Right lobe of liver (tissue), 6 donors: ENCODE measurements at regions not wholly inside any gene's neighbourhood (a gene's known extent, or its start where the extent isn't known, plus 50 kb on each side); places are given as distances from the start of the nearest gene placed in this dataset.

Source experiments
- ATAC-seq, 4 donors: fragments of 200-7000 bp; cut with Tn5 transposase; one replicate each; pipeline ENCODE4 v1.9.1; 2020; ENCODE audit warnings: mild to moderate bottlenecking in 4 of 4, moderate library complexity in 4 of 4
- DNase-seq, 3 donors: peaks; one replicate each; pipeline ENCODE4 v3.0.0-alpha.2; 2020
- H3K27ac ChIP-seq, 3 donors: fragments of 200-600 bp; one replicate each; pipeline ENCODE4 v1.8.0; 2022
- H3K27me3 ChIP-seq, 2 donors: fragments of 200-600 bp; one replicate each; pipeline ENCODE4 v1.8.0; 2022
- H3K36me3 ChIP-seq, 4 donors: fragments of 200-600 bp; sonication (generic) in 1 of 4; one replicate each; pipeline versions ENCODE4 v1.5.1 to v1.8.0; 2017 to 2022; ENCODE audit warnings: control low read depth in 1 of 4
- H3K4me1 ChIP-seq, 4 donors: fragments of 200-600 bp; sonication (generic) in 1 of 4; one replicate each; pipeline versions ENCODE4 v1.5.1 to v1.8.0; 2017 to 2022; ENCODE audit warnings: control low read depth in 1 of 4
- H3K4me3 ChIP-seq, 3 donors: fragments of 200-600 bp; one replicate each; pipeline ENCODE4 v1.8.0; 2022
- H3K9me3 ChIP-seq, 4 donors: fragments of 200-600 bp; sonication (generic) in 1 of 4; one replicate each; pipeline versions ENCODE4 v1.5.1 to v1.8.0; 2017 to 2022; ENCODE audit warnings: control low read depth in 1 of 4
- POLR2A ChIP-seq: fragments of 450-650 bp; IDR thresholded peaks from one replicate; pipeline ENCODE4 v1.6.1; 2017; ENCODE audit warnings: antibody characterized with exemption, mild to moderate bottlenecking
- WGBS: methylation state at CpG from one replicate; pipeline ENCODE4 v1.1.6; 2018; ENCODE audit warnings: low coverage, low lambda C conversion rate; ENCODE audit not compliant: insufficient coverage; ENCODE audit errors: missing lambda C conversion rate; 5-methylcytosine and 5-hydroxymethylcytosine counted together
- intact Hi-C, 2 donors: fragments of 100-400 bp; cut with DNase I; formaldehyde crosslinking; loops; one replicate each; pipeline versions ENCODE4 v1.11.2 to v1.14.1; 2022
- TF ChIP-seq, protein P1 (sequence below), 4 donors: fragments of 200-600 bp in 3 of 4; fragments of 450-650 bp in 1 of 4; IDR thresholded peaks; one replicate each; pipeline versions ENCODE4 v1.5.1 to v1.8.0; 2016 to 2022; ENCODE audit warnings: antibody characterized with exemption in 4 of 4, mild to moderate bottlenecking in 2 of 4
- donor health status: DM: no; HTN: yes; CAD: no.
- donor health status: DM: no; HTN: no; CAD: no.
- donor health status: DM: no; HTN: no; CAD: no.
- donor health status: DM: no; HTN: yes; CAD: no.
- donor health status: DM: no; HTN: yes; CAD: no.

DNA sequence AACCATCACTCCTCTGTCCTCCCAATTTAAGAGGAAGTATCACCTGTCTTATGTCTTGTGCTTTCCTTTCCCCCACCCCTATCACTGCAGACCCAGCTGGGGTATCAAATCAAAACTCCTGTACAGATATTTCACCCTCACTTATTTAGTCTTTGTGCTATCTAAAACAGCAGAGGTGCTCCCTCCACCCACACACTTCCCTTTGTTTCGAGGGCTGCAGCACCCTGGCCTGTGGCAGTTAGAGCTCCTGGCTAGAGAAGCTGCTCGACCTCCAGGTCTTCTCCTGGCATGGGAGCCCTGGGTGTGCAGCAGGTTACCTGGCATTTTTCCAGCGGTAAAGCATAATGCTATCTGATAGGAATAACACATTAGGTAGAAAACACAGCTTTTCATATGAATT, 181.4 kb upstream of the BCL6 start:
- TF ChIP-seq POLR2A: no peak
- TF ChIP-seq, protein P1, sequence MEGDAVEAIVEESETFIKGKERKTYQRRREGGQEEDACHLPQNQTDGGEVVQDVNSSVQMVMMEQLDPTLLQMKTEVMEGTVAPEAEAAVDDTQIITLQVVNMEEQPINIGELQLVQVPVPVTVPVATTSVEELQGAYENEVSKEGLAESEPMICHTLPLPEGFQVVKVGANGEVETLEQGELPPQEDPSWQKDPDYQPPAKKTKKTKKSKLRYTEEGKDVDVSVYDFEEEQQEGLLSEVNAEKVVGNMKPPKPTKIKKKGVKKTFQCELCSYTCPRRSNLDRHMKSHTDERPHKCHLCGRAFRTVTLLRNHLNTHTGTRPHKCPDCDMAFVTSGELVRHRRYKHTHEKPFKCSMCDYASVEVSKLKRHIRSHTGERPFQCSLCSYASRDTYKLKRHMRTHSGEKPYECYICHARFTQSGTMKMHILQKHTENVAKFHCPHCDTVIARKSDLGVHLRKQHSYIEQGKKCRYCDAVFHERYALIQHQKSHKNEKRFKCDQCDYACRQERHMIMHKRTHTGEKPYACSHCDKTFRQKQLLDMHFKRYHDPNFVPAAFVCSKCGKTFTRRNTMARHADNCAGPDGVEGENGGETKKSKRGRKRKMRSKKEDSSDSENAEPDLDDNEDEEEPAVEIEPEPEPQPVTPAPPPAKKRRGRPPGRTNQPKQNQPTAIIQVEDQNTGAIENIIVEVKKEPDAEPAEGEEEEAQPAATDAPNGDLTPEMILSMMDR (IDR thresholded peaks at IDR 0.05): no peak
- peaks cover 0 to 10% (median 0%) of the 10 kb centered on the region in 4 donors for H3K9me3 ChIP-seq
- no peaks in the 10 kb centered on the region for H3K27me3 ChIP-seq
- no peak overlapping the region for H3K27ac ChIP-seq
- WGBS: 66% methylated on average over 3 of the region's 3 CpGs
- H3K4me1 ChIP-seq: peaks cover 0 to 3% (median 0%) of the 10 kb centered on the region in 4 donors
- intact Hi-C loops: no loop called here
- H3K36me3 ChIP-seq: no peaks in the 10 kb centered on the region
- ATAC-seq (no peak), DNase-seq (no peak)
- no peak overlapping the region for H3K4me3 ChIP-seq

DNA sequence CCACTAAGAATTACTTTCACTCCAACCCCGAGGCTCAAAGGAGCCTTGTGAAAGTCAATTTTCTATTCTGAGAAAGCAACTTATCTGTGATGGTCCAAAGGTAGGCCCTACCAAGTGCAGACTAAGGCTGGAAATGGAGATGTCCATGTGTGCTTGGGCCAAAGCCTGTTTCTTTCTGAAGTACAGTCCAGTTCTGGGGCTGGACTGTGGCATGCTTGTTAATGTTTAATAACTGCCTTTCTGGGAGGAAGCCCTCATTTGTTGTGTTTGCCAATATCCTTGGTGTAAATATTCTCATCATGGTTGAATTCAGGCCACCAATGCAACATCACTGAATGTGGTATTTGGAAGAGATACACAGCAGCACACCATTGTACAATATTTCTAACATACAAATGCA, 182.3 kb upstream of the BCL6 start:
- DNase-seq (no peak), ATAC-seq (peak in 1 of 4 donors; percentile 32)
- intact Hi-C loops: no loop called here
- 100% methylated on average over 1 of the region's 1 CpG for WGBS
- Histone ChIP-seq H3K36me3 (no peaks in the 10 kb centered on the region), H3K9me3 (peaks cover 0 to 10% (median 0%) of the 10 kb centered on the region in 4 donors), H3K27me3 (no peaks in the 10 kb centered on the region), H3K4me1 (peaks cover 0 to 3% (median 0%) of the 10 kb centered on the region in 4 donors), H3K4me3 (no peak overlapping the region), H3K27ac (no peak overlapping the region)
- no peak for TF ChIP-seq POLR2A
- TF ChIP-seq, protein P1 (IDR thresholded peaks at IDR 0.05): no peak

DNA sequence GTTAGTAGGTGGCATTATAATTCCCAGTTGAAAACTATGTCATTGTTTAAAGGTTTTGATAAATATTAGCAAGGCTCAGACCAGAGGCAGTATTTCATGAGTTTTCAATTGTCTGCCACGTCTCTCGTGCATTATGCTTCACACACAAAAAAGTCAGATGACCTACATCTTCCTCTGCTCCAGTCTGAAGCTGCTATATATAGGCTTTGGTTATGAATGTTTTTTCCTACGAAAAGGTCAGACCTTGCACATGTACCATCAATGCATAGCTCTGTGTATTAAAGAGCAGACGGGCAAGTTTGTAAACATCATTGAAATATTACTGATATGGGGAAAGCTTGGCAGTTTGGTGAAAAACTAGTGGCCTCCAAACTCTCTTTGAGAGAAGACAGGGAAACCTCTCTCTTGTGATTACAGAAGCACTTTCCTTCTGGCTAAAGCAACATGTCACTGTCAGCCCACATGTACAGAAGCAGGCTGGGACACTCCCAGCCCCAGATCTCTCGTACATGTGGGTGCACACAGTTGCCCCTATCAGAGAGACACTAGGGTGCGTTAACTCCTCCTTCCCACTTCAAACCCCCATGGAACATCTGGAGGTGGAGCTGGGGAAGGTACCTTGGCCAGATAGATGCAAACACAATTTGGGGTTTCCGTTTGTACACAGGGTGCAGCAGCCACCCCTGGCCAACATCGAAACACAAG, 184.0 kb upstream of the BCL6 start:
- no peaks in the 10 kb centered on the region for H3K36me3 ChIP-seq
- H3K9me3 ChIP-seq: peaks cover 0 to 10% (median 0%) of the 10 kb centered on the region in 4 donors
- H3K27me3 ChIP-seq: no peaks in the 10 kb centered on the region
- no peak overlapping the region for H3K27ac ChIP-seq
- no peak for ATAC-seq
- peaks cover 0 to 7% (median 0%) of the 10 kb centered on the region in 4 donors for H3K4me1 ChIP-seq
- H3K4me3 ChIP-seq: no peak overlapping the region
- WGBS: 69% methylated on average over 6 of the region's 8 CpGs
- no peak for DNase-seq
- TF ChIP-seq POLR2A: no peak
- intact Hi-C loops: no loop called here

DNA sequence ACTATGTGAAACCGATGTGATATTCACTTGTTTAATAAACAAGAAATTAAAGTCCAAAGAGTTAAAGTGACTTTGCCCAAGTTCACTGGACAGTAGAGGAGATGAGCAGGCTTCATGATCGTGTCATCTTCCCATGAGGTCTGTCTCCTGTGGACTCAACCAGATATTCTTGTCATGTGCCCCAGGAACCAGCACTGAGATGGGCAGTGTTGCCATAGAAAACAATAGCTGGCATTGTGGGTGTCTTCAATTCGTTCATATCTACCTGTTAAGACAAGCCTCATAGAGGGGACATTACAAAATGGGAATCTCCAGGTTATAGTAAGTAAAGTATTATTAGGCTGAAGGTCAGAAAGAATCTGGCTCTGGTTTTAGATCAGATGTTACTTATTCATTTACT, 184.8 kb upstream of the BCL6 start:
- 77% methylated on average over 3 of the region's 3 CpGs for WGBS

DNA sequence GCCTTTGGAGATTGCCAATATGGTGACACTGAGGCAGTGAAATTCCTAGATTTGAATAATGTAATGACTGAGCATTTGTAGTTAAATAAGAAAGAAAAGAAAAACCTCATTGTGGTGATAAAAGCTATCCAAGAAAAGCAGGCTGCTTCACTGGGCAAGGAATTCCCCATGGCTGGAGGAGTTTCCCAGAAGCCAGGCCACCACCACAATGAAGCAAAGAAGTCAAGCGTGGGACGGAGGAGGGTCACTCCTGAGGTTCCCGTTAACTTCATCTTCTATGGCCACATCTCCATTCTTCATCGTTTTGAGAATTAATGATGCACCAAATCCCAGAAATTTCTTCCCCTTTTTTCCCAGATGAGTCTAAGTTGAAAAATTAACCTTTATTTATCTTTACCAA, 185.8 kb upstream of the BCL6 start:
- no peak for DNase-seq
- 90% methylated on average over 4 of the region's 4 CpGs for WGBS
- ATAC-seq: no peak
- intact Hi-C loops: no loop called here
- Histone ChIP-seq H3K36me3 (no peaks in the 10 kb centered on the region), H3K4me3 (no peak overlapping the region), H3K27me3 (no peaks in the 10 kb centered on the region), H3K27ac (no peak overlapping the region), H3K4me1 (peaks cover 0 to 12% (median 0%) of the 10 kb centered on the region in 4 donors), H3K9me3 (peaks cover 0 to 5% (median 0%) of the 10 kb centered on the region in 4 donors)
- TF ChIP-seq, protein P1 (IDR thresholded peaks at IDR 0.05): no peak
- TF ChIP-seq POLR2A: no peak

More for the DNA sequence above, 184.8 kb upstream of the BCL6 start:
- no peaks in the 10 kb centered on the region for H3K36me3 ChIP-seq
- no peak for ATAC-seq
- H3K27me3 ChIP-seq: no peaks in the 10 kb centered on the region
- intact Hi-C loops: no loop called here
- H3K27ac ChIP-seq: no peak overlapping the region
- TF ChIP-seq POLR2A: no peak
- TF ChIP-seq, protein P1 (IDR thresholded peaks at IDR 0.05): no peak
- no peak overlapping the region for H3K4me3 ChIP-seq
- no peak for DNase-seq
- peaks cover 0 to 12% (median 0%) of the 10 kb centered on the region in 4 donors for H3K4me1 ChIP-seq
- peaks cover 0 to 7% (median 0%) of the 10 kb centered on the region in 4 donors for H3K9me3 ChIP-seq
